Caco-2 (cell line): ENCODE measurements at regions not wholly inside any gene's neighbourhood (a gene's known extent, or its start where the extent isn't known, plus 50 kb on each side); places are given as distances from the start of the nearest gene placed in this dataset.

ENCODE experiments used
- BruUV-seq: library from RNA; stranded (reverse); fragments of 400-500 nt; replicated peaks from 2 replicates; lab custom pipeline; 2021; lab: Mats Ljungman, UMichigan
- CTCF ChIA-PET: fragments of 300-600 bp; sonication (Branson Sonifier 250); formaldehyde crosslinking; loops from one replicate; lab custom pipeline; 2022; ENCODE audit warnings: antibody characterized with exemption; lab: Charles Lee
- POLR2A ChIA-PET: fragments of 300-600 bp; sonication (Branson Sonifier 250); formaldehyde crosslinking; loops from one replicate; lab custom pipeline; 2022; ENCODE audit warnings: antibody characterized with exemption; lab: Charles Lee
- DNase-seq, 2 experiments: peaks; one replicate each; pipeline versions ENCODE4 v3.0.0 to v3.0.0-alpha.2; 2020 to 2022
- H3K27me3 ChIP-seq: replicated peaks from 2 replicates; pipeline ENCODE4 v1.6.0; 2011; ENCODE audit warnings: low read length; ENCODE audit not compliant: control insufficient read depth, insufficient read depth
- H3K36me3 ChIP-seq: 2 replicates; pipeline ENCODE4 v1.5.1; 2011; ENCODE audit warnings: low read length; ENCODE audit not compliant: control insufficient read depth, insufficient read depth
- H3K4me1 ChIP-seq: fragments of 250-450 bp; sonication (Bioruptor Pico); 2 replicates; pipeline ENCODE4 v1.5.1; 2020; ENCODE audit warnings: mild to moderate bottlenecking
- H3K4me3 ChIP-seq: 2 replicates; pipeline ENCODE4 v1.5.1; 2011; ENCODE audit warnings: low read depth, mild to moderate bottlenecking, control low read depth, low read length
- H3K9me3 ChIP-seq: fragments of 250-450 bp; sonication (Bioruptor Pico); 2 replicates; pipeline ENCODE4 v1.5.1; 2020; ENCODE audit warnings: mild to moderate bottlenecking, moderate library complexity
- H3K27ac Mint-ChIP-seq: one replicate; pipeline ENCODE4 v1.8.0; 2022; ENCODE audit warnings: mixed read lengths; ENCODE audit not compliant: unreplicated experiment
- H3K27me3 Mint-ChIP-seq: one replicate; pipeline ENCODE4 v1.8.0; 2022; ENCODE audit warnings: mixed read lengths; ENCODE audit not compliant: insufficient read depth, unreplicated experiment
- H3K36me3 Mint-ChIP-seq: one replicate; pipeline ENCODE4 v1.8.0; 2022; ENCODE audit warnings: mild to moderate bottlenecking, mixed read lengths; ENCODE audit not compliant: insufficient read depth, unreplicated experiment
- H3K4me1 Mint-ChIP-seq: one replicate; pipeline ENCODE4 v1.8.0; 2022; ENCODE audit warnings: low read depth, mixed read lengths; ENCODE audit not compliant: unreplicated experiment
- H3K4me3 Mint-ChIP-seq: one replicate; pipeline ENCODE4 v1.8.0; 2022; ENCODE audit warnings: mild to moderate bottlenecking, moderate library complexity, mixed read lengths; ENCODE audit not compliant: unreplicated experiment
- H3K9me3 Mint-ChIP-seq: one replicate; pipeline ENCODE4 v1.8.0; 2022; ENCODE audit warnings: mixed read lengths; ENCODE audit not compliant: unreplicated experiment
- CTCF ChIP-seq, 2 experiments: fragments of 200-600 bp in 1 of 2; IDR thresholded peaks; 1 replicate in 1 of 2; 2 replicates in 1 of 2; pipeline versions ENCODE4 v1.5.1 to v1.8.0; 2011 to 2022; ENCODE audit warnings: antibody characterized with exemption in 1 of 2, control low read depth in 1 of 2, inconsistent platforms in 1 of 2, low read depth in 1 of 2, low read length in 1 of 2, mild to moderate bottlenecking in 1 of 2, moderate library complexity in 1 of 2; ENCODE audit not compliant: insufficient read depth in 1 of 2, severe bottlenecking in 1 of 2, unreplicated experiment in 1 of 2
- intact Hi-C: fragments of 100-400 bp; cut with micrococcal nuclease; formaldehyde crosslinking; loops from one replicate; pipeline ENCODE4 v1.10.0; 2022; ENCODE audit not compliant: unreplicated experiment

GRCh38 chr9:80890124-80890523, 799.2 kb downstream of the TLE1 start:
- TF ChIP-seq CTCF (IDR thresholded peaks at IDR 0.05; ENCODE audit: insufficient read depth in 1 of 2, low read depth in 1 of 2, low read length in 1 of 2, severe bottlenecking in 1 of 2, unreplicated experiment in 1 of 2), result no peak
- CTCF ChIA-PET, result no interaction called here
- Mint-ChIP-seq H3K27me3 (no peaks in the 10 kb centered on the region), H3K4me3 (no peak overlapping the region), H3K4me1 (no peaks in the 10 kb centered on the region), H3K9me3 (no peaks in the 10 kb centered on the region), H3K27ac (no peak overlapping the region), H3K36me3 (no peaks in the 10 kb centered on the region)
- POLR2A ChIA-PET, result no interaction called here
- BruUV-seq, result no TSS peak
- no peaks in the 10 kb centered on the region for H3K9me3 ChIP-seq
- H3K4me3 ChIP-seq, result no peak overlapping the region
- no peaks in the 10 kb centered on the region for H3K27me3 ChIP-seq
- DNase-seq, result no peak
- H3K4me1 ChIP-seq, result no peaks in the 10 kb centered on the region
- intact Hi-C loops, result no loop called here
- H3K36me3 ChIP-seq, result no peaks in the 10 kb centered on the region

GRCh38 chr9:80885894-80886293, 803.5 kb downstream of the TLE1 start:
- Mint-ChIP-seq H3K4me3 (no peak overlapping the region), H3K27me3 (no peaks in the 10 kb centered on the region), H3K9me3 (no peaks in the 10 kb centered on the region), H3K36me3 (no peaks in the 10 kb centered on the region), H3K27ac (no peak overlapping the region), H3K4me1 (no peaks in the 10 kb centered on the region)
- intact Hi-C loops, result no loop called here
- ChIA-PET CTCF (no interaction called here), POLR2A (no interaction called here)
- no TSS peak for BruUV-seq
- Histone ChIP-seq H3K9me3 (no peaks in the 10 kb centered on the region), H3K4me1 (no peaks in the 10 kb centered on the region), H3K36me3 (no peaks in the 10 kb centered on the region), H3K27me3 (no peaks in the 10 kb centered on the region), H3K4me3 (no peak overlapping the region)
- no peak for TF ChIP-seq CTCF (IDR thresholded peaks at IDR 0.05; ENCODE audit: insufficient read depth in 1 of 2, low read depth in 1 of 2, low read length in 1 of 2, severe bottlenecking in 1 of 2, unreplicated experiment in 1 of 2)
- no peak for DNase-seq

- BruUV-seq, result no TSS peak
- Histone ChIP-seq H3K4me3 (no peak overlapping the region), H3K27me3 (no peaks in the 10 kb centered on the region), H3K9me3 (no peaks in the 10 kb centered on the region), H3K36me3 (no peaks in the 10 kb centered on the region), H3K4me1 (no peaks in the 10 kb centered on the region)
- H3K4me1 Mint-ChIP-seq, result no peaks in the 10 kb centered on the region
- intact Hi-C loops, result no loop called here
- ChIA-PET CTCF (no interaction called here), POLR2A (no interaction called here)
- H3K36me3 Mint-ChIP-seq, result no peaks in the 10 kb centered on the region
- H3K4me3 Mint-ChIP-seq, result no peak overlapping the region
- no peak for DNase-seq
- TF ChIP-seq CTCF (IDR thresholded peaks at IDR 0.05; ENCODE audit: insufficient read depth in 1 of 2, low read depth in 1 of 2, low read length in 1 of 2, severe bottlenecking in 1 of 2, unreplicated experiment in 1 of 2), result no peak
- no peaks in the 10 kb centered on the region for H3K9me3 Mint-ChIP-seq
- no peaks in the 10 kb centered on the region for H3K27me3 Mint-ChIP-seq
- no peak overlapping the region for H3K27ac Mint-ChIP-seq
These were observed 805.3 kb downstream of the TLE1 start for GRCh38 chr9:80883826-80884579.
